Thymus (tissue), 11 donors: ENCODE measurements at regions not wholly inside any gene's neighbourhood (a gene's known extent, or its start where the extent isn't known, plus 50 kb on each side); places are given as distances from the start of the nearest gene placed in this dataset.

Experiments
- DNase-seq, 9 donors: peaks; one replicate each; pipeline ENCODE4 v3.0.0-alpha.2; 2013; ENCODE audit warnings: low spot score in 9 of 9, low read depth in 6 of 9, missing footprints in 1 of 9
- H3K27ac ChIP-seq, 2 donors: one replicate each; pipeline ENCODE4 v1.5.1; 2013; ENCODE audit warnings: control low read depth in 1 of 2, low read depth in 1 of 2, low read length in 1 of 2, mild to moderate bottlenecking in 1 of 2, moderate library complexity in 1 of 2
- H3K27me3 ChIP-seq, 2 donors: one replicate each; pipeline ENCODE4 v1.5.1; 2013; ENCODE audit warnings: low read length in 1 of 2; ENCODE audit not compliant: control insufficient read depth in 2 of 2, insufficient read depth in 1 of 2
- H3K36me3 ChIP-seq, 2 donors: one replicate each; pipeline ENCODE4 v1.5.1; 2013; ENCODE audit warnings: low read length in 1 of 2, mild to moderate bottlenecking in 1 of 2, moderate library complexity in 1 of 2; ENCODE audit not compliant: control insufficient read depth in 2 of 2, insufficient read depth in 2 of 2
- H3K4me1 ChIP-seq, 2 donors: one replicate each; pipeline ENCODE4 v1.5.1; 2013; ENCODE audit warnings: low read length in 2 of 2; ENCODE audit not compliant: control insufficient read depth in 2 of 2, insufficient read depth in 2 of 2
- H3K4me3 ChIP-seq, 2 donors: one replicate each; pipeline ENCODE4 v1.5.1; 2013; ENCODE audit warnings: low read length in 2 of 2, control low read depth in 1 of 2, mild to moderate bottlenecking in 1 of 2
- H3K9me3 ChIP-seq, 2 donors: one replicate each; pipeline ENCODE4 v1.5.1; 2013; ENCODE audit warnings: low read length in 1 of 2, mild to moderate bottlenecking in 1 of 2; ENCODE audit not compliant: control insufficient read depth in 2 of 2, insufficient read depth in 1 of 2
- WGBS: extraction: QIAGEN DNeasy Blood & Tissue Kit; methylation state at CpG from one replicate; pipeline ENCODE4 v1.1.7; 2013; 5-methylcytosine and 5-hydroxymethylcytosine counted together
- donor health status: healthy.

- 98% methylated on average over 2 of the region's 2 CpGs for WGBS
- Histone ChIP-seq H3K36me3 (no peaks in the 10 kb centered on the region), H3K27me3 (no peaks in the 10 kb centered on the region), H3K4me1 (peaks cover 0 to 2% of the 10 kb centered on the region in 2 donors), H3K4me3 (no peak overlapping the region), H3K9me3 (no peaks in the 10 kb centered on the region), H3K27ac (no peak overlapping the region)
- DNase-seq = peak in 8 of 9 donors; percentile 17 to 65 (median 32)
Observed at GRCh38 chr7:18320971-18321567, 174.5 kb upstream of the HDAC9 start.

- H3K36me3 ChIP-seq = no peaks in the 10 kb centered on the region
- no peak overlapping the region for H3K4me3 ChIP-seq
- no peaks in the 10 kb centered on the region for H3K9me3 ChIP-seq
- H3K4me1 ChIP-seq = no peaks in the 10 kb centered on the region
- DNase-seq = no peak
- no peak overlapping the region for H3K27ac ChIP-seq
- no peaks in the 10 kb centered on the region for H3K27me3 ChIP-seq
Observed at GRCh38 chr7:18330548-18330947, 165.0 kb upstream of the HDAC9 start.

DNA sequence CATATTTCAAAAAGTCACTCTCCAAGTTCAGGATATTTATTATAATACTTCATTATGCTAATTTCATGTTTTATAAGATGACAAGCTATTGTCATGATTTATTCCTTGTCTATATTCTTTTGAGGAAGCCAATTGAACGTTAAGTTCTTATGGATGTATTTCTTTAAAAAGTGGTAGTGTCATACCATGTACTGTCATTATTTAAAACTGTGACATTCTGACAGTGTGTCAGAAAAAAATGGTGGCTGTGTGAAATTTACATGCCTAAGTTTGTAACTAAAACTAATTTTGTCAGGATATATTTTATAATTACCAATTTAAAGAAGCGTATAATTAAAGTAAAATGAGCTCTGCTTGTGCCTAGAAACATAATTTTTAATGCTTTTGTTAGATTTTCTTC lies 158.9 kb upstream of the HDAC9 start:
- 44% methylated on average over 2 of the region's 2 CpGs for WGBS
- H3K27ac ChIP-seq = no peak overlapping the region
- H3K27me3 ChIP-seq = no peaks in the 10 kb centered on the region
- no peaks in the 10 kb centered on the region for H3K9me3 ChIP-seq
- no peaks in the 10 kb centered on the region for H3K4me1 ChIP-seq
- H3K36me3 ChIP-seq = no peaks in the 10 kb centered on the region
- H3K4me3 ChIP-seq = no peak overlapping the region
- no peak for DNase-seq

DNA sequence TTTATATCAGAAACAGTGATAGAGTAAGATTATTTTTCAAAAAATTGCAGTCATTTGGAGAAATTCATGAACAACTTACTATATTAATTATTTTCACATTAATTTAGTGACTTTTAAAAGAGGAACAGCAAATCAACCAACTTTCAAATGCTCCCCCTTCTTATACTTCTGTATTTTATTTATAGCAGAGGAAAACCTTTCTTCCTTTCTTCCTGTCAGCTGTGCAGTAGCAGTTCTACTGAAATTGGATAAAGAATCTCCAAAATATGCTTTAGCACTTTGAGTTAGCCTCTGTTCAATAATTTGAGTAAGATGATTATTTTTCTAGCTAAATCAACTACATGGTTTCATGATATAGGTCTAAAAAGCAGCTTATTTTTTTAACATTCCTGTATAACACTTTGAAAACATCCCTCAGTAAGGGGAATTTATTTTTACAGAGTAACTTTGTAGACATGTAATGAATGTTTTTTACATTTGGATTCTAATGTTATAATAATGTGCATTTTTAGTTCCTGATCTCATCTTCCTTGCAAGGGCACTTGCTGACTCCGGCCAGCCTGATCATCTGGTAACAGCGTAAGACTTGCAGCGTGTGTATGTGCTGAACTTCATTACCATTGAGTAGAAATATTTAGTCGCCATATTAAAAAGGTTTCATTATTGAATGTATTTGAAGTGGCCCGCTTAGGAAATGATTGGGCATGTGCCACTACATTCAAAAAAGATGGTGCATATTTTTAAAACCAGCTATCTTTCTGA lies 158.3 kb upstream of the HDAC9 start:
- H3K27me3 ChIP-seq = no peaks in the 10 kb centered on the region
- no peak overlapping the region for H3K27ac ChIP-seq
- 46% methylated on average over 5 of the region's 5 CpGs for WGBS
- DNase-seq = no peak
- no peak overlapping the region for H3K4me3 ChIP-seq
- no peaks in the 10 kb centered on the region for H3K9me3 ChIP-seq
- H3K4me1 ChIP-seq = no peaks in the 10 kb centered on the region
- no peaks in the 10 kb centered on the region for H3K36me3 ChIP-seq

DNA sequence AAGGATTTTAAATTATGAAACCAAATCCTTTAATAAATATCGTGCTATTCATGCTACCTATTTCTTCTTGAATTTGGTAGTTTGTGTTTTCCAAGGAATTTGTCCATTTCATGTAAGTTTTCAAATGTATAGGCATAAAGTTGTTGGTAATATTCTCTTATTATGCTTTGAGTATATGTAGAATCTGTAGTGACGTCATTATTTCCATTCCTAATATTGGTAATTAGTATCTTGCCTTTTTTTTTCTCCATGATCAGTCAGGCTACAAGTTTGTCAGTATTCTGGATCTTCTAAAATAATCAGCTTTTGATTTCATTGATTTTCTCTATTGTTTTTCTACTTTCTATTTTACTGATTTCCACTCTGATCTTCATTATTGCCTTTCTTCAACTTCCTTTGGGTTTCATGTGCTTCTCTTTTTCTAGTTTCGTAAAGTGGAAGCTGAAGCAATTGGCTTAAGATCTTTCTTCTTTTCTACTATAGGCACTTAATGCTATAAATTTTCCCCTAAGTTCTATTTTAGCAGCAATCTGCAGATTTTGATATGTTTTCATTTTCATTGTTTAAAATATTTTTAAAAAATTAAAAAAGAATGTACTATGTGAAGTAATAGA lies 156.5 kb upstream of the HDAC9 start:
- Histone ChIP-seq H3K4me3 (no peak overlapping the region), H3K27me3 (no peaks in the 10 kb centered on the region), H3K27ac (no peak overlapping the region), H3K4me1 (no peaks in the 10 kb centered on the region), H3K36me3 (no peaks in the 10 kb centered on the region), H3K9me3 (no peaks in the 10 kb centered on the region)
- 96% methylated on average over 3 of the region's 3 CpGs for WGBS
- DNase-seq = no peak

GRCh38 chr7:18341756-18342155 lies 153.8 kb upstream of the HDAC9 start:
- Histone ChIP-seq H3K9me3 (no peaks in the 10 kb centered on the region), H3K27ac (no peak overlapping the region), H3K4me1 (no peaks in the 10 kb centered on the region), H3K36me3 (no peaks in the 10 kb centered on the region), H3K27me3 (no peaks in the 10 kb centered on the region), H3K4me3 (no peak overlapping the region)
- no peak for DNase-seq
- WGBS = 93% methylated on average over 2 of the region's 2 CpGs

- 93% methylated on average over 2 of the region's 2 CpGs for WGBS
- H3K9me3 ChIP-seq = no peaks in the 10 kb centered on the region
- no peaks in the 10 kb centered on the region for H3K4me1 ChIP-seq
- no peak for DNase-seq
- H3K36me3 ChIP-seq = no peaks in the 10 kb centered on the region
- no peaks in the 10 kb centered on the region for H3K27me3 ChIP-seq
- no peak overlapping the region for H3K4me3 ChIP-seq
- H3K27ac ChIP-seq = no peak overlapping the region
Observed at GRCh38 chr7:18343047-18343446, 152.5 kb upstream of the HDAC9 start.

DNA sequence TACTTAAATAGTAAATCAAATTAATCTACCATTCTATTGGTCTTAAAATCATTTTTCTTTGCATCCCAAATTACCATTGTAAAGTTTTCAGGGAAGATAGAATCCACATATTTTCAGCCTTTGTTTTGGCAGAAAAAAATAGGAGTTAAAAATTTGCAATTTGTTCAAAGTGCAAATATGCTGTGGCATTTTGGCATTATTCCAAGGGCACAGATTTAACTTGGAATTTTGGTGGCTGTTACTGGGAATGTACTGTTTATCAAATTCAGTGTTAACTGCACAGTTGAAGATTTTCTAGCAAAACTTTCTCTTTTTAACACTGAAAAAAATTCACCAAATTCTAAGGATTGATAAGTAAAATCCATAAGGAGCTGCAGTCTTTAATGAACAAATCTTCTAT lies 151.0 kb upstream of the HDAC9 start:
- no peaks in the 10 kb centered on the region for H3K9me3 ChIP-seq
- no peaks in the 10 kb centered on the region for H3K4me1 ChIP-seq
- no peak for DNase-seq
- H3K27me3 ChIP-seq = no peaks in the 10 kb centered on the region
- no peaks in the 10 kb centered on the region for H3K36me3 ChIP-seq
- H3K4me3 ChIP-seq = no peak overlapping the region
- H3K27ac ChIP-seq = no peak overlapping the region

DNA sequence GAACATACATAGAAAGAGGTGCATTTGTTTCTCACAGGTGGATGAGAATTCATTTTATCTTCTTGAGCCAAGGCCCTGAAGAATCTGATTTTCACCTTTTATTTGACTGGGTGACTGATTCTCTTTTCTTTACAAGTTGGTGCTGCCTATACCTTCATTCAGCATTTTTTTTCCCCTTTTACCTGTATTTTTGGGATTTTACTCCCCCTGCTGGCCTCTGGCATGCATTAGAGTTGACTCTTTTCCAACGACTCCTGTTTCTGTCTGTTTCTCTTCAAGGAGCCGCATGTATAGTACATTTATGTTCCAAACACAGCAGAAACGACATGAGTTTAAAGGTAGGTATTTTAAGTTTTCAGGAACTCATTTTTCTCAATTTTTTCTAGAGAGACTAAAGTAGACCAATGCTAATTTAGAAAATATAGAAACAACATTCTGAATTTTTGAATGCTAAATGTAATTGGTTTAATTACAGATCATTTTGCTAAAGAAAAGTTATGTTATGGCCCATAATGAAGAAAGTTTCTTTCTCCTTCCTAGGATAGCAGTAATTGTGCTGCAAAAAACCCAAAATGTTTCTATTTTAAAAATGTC lies 149.8 kb upstream of the HDAC9 start:
- Histone ChIP-seq H3K27me3 (no peaks in the 10 kb centered on the region), H3K4me1 (no peaks in the 10 kb centered on the region), H3K9me3 (no peaks in the 10 kb centered on the region), H3K27ac (no peak overlapping the region), H3K4me3 (no peak overlapping the region), H3K36me3 (no peaks in the 10 kb centered on the region)
- peak in 8 of 9 donors; percentile 21 to 76 (median 37) for DNase-seq
- 27% methylated on average over 3 of the region's 3 CpGs for WGBS
